ENCODE measurements at regions not wholly inside any gene's neighbourhood (a gene's known extent, or its start where the extent isn't known, plus 50 kb on each side); places are given as distances from the start of the nearest gene placed in this dataset.

- Histone ChIP-seq H3K4me2 (replicated peaks; ENCODE audit: extremely low read depth, low read length, poor library complexity, severe bottlenecking) (no peak overlapping the region), H3K9me3 (replicated peaks in 1 of 2; ENCODE audit: control insufficient read depth in 1 of 2, insufficient read depth in 1 of 2, low read length in 2 of 2) (no peaks in the 10 kb centered on the region), H3K4me3 (replicated peaks in 1 of 3; ENCODE audit: low read depth in 2 of 3, low read length in 3 of 3) (no peak overlapping the region), H2AFZ (ENCODE audit: insufficient read depth, low read depth, low read length, poor library complexity, severe bottlenecking) (no peak overlapping the region), H3K36me3 (replicated peaks in 1 of 2; ENCODE audit: control insufficient read depth in 1 of 2, insufficient read depth in 2 of 2, low read length in 2 of 2) (no peaks in the 10 kb centered on the region), H4K20me1 (ENCODE audit: insufficient read depth, low read length) (no peaks in the 10 kb centered on the region), H3K27me3 (ENCODE audit: control insufficient read depth in 2 of 2, insufficient read depth in 2 of 2, low read length in 2 of 2) (no peaks in the 10 kb centered on the region), H3K9ac (ENCODE audit: insufficient read depth, low read length, poor library complexity, severe bottlenecking) (no peak overlapping the region), H3K79me2 (ENCODE audit: insufficient read depth, low read length) (no peaks in the 10 kb centered on the region), H3K27ac (ENCODE audit: low read depth in 1 of 2, low read length in 2 of 2) (no peak overlapping the region), H3K4me1 (ENCODE audit: control insufficient read depth in 1 of 2, insufficient read depth in 2 of 2, low read length in 2 of 2) (no peaks in the 10 kb centered on the region)
- no peak for TF ChIP-seq CTCF (IDR thresholded peaks at IDR 0.05)
- H3K4me1 Mint-ChIP-seq: no peaks in the 10 kb centered on the region
- no peaks in the 10 kb centered on the region for H3K36me3 Mint-ChIP-seq
- peaks cover 0 to 1% (median 0%) of the 10 kb centered on the region in 3 donors for H3K27me3 Mint-ChIP-seq (ENCODE audit: low read depth in 3 of 3)
- H3K4me3 Mint-ChIP-seq: no peak overlapping the region
- no peak overlapping the region for H3K27ac Mint-ChIP-seq
- WGBS (ENCODE audit: insufficient coverage): 81% methylated on average over 5 of the region's 15 CpGs
- intact Hi-C loops (cut with micrococcal nuclease): no loop called here
- DNase-seq: no peak
- no peaks in the 10 kb centered on the region for H3K9me3 Mint-ChIP-seq
Observed at GRCh38 chr6:50585441-50586330, 127.6 kb upstream of the TFAP2D start.

- no peaks in the 10 kb centered on the region for H3K36me3 ChIP-seq (replicated peaks in 1 of 2; ENCODE audit: control insufficient read depth in 1 of 2, insufficient read depth in 2 of 2, low read length in 2 of 2)
- WGBS (ENCODE audit: insufficient coverage): 100% methylated on average over 2 of the region's 2 CpGs
- no peak overlapping the region for H2AFZ ChIP-seq (ENCODE audit: insufficient read depth, low read depth, low read length, poor library complexity, severe bottlenecking)
- Mint-ChIP-seq H3K9me3 (no peaks in the 10 kb centered on the region), H3K4me3 (no peak overlapping the region), H3K36me3 (no peaks in the 10 kb centered on the region), H3K27ac (no peak overlapping the region), H3K27me3 (ENCODE audit: low read depth in 3 of 3) (peaks cover 0 to 2% (median 0%) of the 10 kb centered on the region in 3 donors), H3K4me1 (no peaks in the 10 kb centered on the region)
- H3K27ac ChIP-seq (ENCODE audit: low read depth in 1 of 2, low read length in 2 of 2): no peak overlapping the region
- no peak for TF ChIP-seq CTCF (IDR thresholded peaks at IDR 0.05)
- no peak overlapping the region for H3K4me3 ChIP-seq (replicated peaks in 1 of 3; ENCODE audit: low read depth in 2 of 3, low read length in 3 of 3)
- H3K9ac ChIP-seq (ENCODE audit: insufficient read depth, low read length, poor library complexity, severe bottlenecking): no peak overlapping the region
- no peak for DNase-seq
- intact Hi-C loops (cut with micrococcal nuclease): no loop called here
- H4K20me1 ChIP-seq (ENCODE audit: insufficient read depth, low read length): no peaks in the 10 kb centered on the region
- H3K9me3 ChIP-seq (replicated peaks in 1 of 2; ENCODE audit: control insufficient read depth in 1 of 2, insufficient read depth in 1 of 2, low read length in 2 of 2): no peaks in the 10 kb centered on the region
- H3K27me3 ChIP-seq (ENCODE audit: control insufficient read depth in 2 of 2, insufficient read depth in 2 of 2, low read length in 2 of 2): no peaks in the 10 kb centered on the region
- H3K4me1 ChIP-seq (ENCODE audit: control insufficient read depth in 1 of 2, insufficient read depth in 2 of 2, low read length in 2 of 2): no peaks in the 10 kb centered on the region
- H3K4me2 ChIP-seq (replicated peaks; ENCODE audit: extremely low read depth, low read length, poor library complexity, severe bottlenecking): no peak overlapping the region
- H3K79me2 ChIP-seq (ENCODE audit: insufficient read depth, low read length): no peaks in the 10 kb centered on the region
Observed at GRCh38 chr6:50586331-50586675, 127.0 kb upstream of the TFAP2D start.
